Esophagus muscularis mucosa (tissue), 4 donors: ENCODE measurements at regions not wholly inside any gene's neighbourhood (a gene's known extent, or its start where the extent isn't known, plus 50 kb on each side); places are given as distances from the start of the nearest gene placed in this dataset.

Source experiments
- DNase-seq: peaks from one replicate; pipeline ENCODE4 v3.0.0-alpha.2; 2017; ENCODE audit errors: extremely low spot score
- H3K27ac ChIP-seq, 4 donors: fragments of 200-600 bp; sonication (generic); replicated peaks in 1 of 4; 1 replicate in 3 of 4; 2 replicates in 1 of 4; pipeline ENCODE4 v1.5.1; 2016 to 2019; ENCODE audit warnings: mild to moderate bottlenecking in 1 of 4
- H3K27me3 ChIP-seq, 4 donors: fragments of 200-600 bp; sonication (generic); one replicate each; pipeline versions ENCODE4 v1.5.1 to v1.6.0; 2016 to 2019
- H3K36me3 ChIP-seq, 4 donors: fragments of 200-600 bp; sonication (generic); one replicate each; pipeline ENCODE4 v1.5.1; 2016 to 2019
- H3K4me1 ChIP-seq, 4 donors: fragments of 200-600 bp; sonication (generic); one replicate each; pipeline ENCODE4 v1.5.1; 2016 to 2019
- H3K4me3 ChIP-seq, 4 donors: fragments of 200-600 bp; sonication (generic); 1 replicate in 2 of 4; 2 replicates in 2 of 4; pipeline ENCODE4 v1.5.1; 2016 to 2019; ENCODE audit warnings: mild to moderate bottlenecking in 4 of 4, moderate library complexity in 1 of 4
- H3K9me3 ChIP-seq, 4 donors: fragments of 200-600 bp; sonication (generic); 1 replicate in 3 of 4; 2 replicates in 1 of 4; pipeline ENCODE4 v1.5.1; 2016 to 2019
- CTCF ChIP-seq, 3 experiments: fragments of 200-600 bp in 2 of 3; fragments of 450-650 bp in 1 of 3; sonication (generic) in 2 of 3; IDR thresholded peaks; one replicate each; pipeline ENCODE4 v1.5.1; 2017 to 2019; ENCODE audit warnings: antibody characterized with exemption in 3 of 3, mild to moderate bottlenecking in 2 of 3, moderate library complexity in 1 of 3
- EP300 ChIP-seq: sonication (generic); formaldehyde crosslinking; IDR thresholded peaks from one replicate; pipeline ENCODE4 v1.6.1; 2017; ENCODE audit warnings: antibody characterized with exemption
- POLR2A ChIP-seq: fragments of 450-650 bp; IDR thresholded peaks from one replicate; pipeline ENCODE4 v1.6.1; 2017; ENCODE audit warnings: antibody characterized with exemption, moderate library complexity, mild to moderate bottlenecking, low read depth
- POLR2AphosphoS5 ChIP-seq, 2 donors: sonication (generic); formaldehyde crosslinking; IDR thresholded peaks; one replicate each; pipeline ENCODE4 v1.6.1; 2017; ENCODE audit warnings: antibody characterized with exemption in 2 of 2
- WGBS: methylation state at CpG from one replicate; pipeline ENCODE4 v1.1.5; 2018; 5-methylcytosine and 5-hydroxymethylcytosine counted together
- intact Hi-C: fragments of 100-400 bp; cut with DNase I; formaldehyde crosslinking; loops from one replicate; pipeline ENCODE4 v1.15.1; 2023

- peaks cover 0 to 14% (median 0%) of the 10 kb centered on the region in 4 donors for H3K27me3 ChIP-seq
- intact Hi-C loops, result no loop called here
Observed at GRCh38 chr2:236694146-236694888, 124.7 kb downstream of the ACKR3 start.

GRCh38 chr2:236696834-236697233, 127.2 kb downstream of the ACKR3 start:
- H3K9me3 ChIP-seq, result no peaks in the 10 kb centered on the region
- H3K27me3 ChIP-seq, result peaks cover 0 to 14% (median 0%) of the 10 kb centered on the region in 4 donors
- H3K27ac ChIP-seq, result no peak overlapping the region
- intact Hi-C loops, result no loop called here
- no peak overlapping the region for H3K4me3 ChIP-seq
- H3K36me3 ChIP-seq, result no peaks in the 10 kb centered on the region
- WGBS, result 54% methylated on average over 3 of the region's 3 CpGs
- DNase-seq, result no peak
- H3K4me1 ChIP-seq, result no peaks in the 10 kb centered on the region
- no peak for TF ChIP-seq CTCF (IDR thresholded peaks at IDR 0.05)
- TF ChIP-seq EP300, result no peak
- TF ChIP-seq POLR2AphosphoS5 (IDR thresholded peaks at IDR 0.05), result no peak
- no peak for TF ChIP-seq POLR2A

More at GRCh38 chr2:236694146-236694888, 124.7 kb downstream of the ACKR3 start:
- DNase-seq, result no peak
- Histone ChIP-seq H3K4me3 (no peak overlapping the region), H3K9me3 (no peaks in the 10 kb centered on the region), H3K27ac (no peak overlapping the region), H3K4me1 (peaks cover 0 to 1% (median under 1%) of the 10 kb centered on the region in 4 donors), H3K36me3 (no peaks in the 10 kb centered on the region)
- no peak for TF ChIP-seq EP300
- no peak for TF ChIP-seq CTCF (IDR thresholded peaks at IDR 0.05)
- no peak for TF ChIP-seq POLR2AphosphoS5 (IDR thresholded peaks at IDR 0.05)
- TF ChIP-seq POLR2A, result no peak
- WGBS, result 85% methylated on average over 9 of the region's 10 CpGs

- Histone ChIP-seq H3K4me3 (no peak overlapping the region), H3K27me3 (peaks cover 0 to 14% (median 0%) of the 10 kb centered on the region in 4 donors), H3K27ac (no peak overlapping the region), H3K36me3 (no peaks in the 10 kb centered on the region), H3K4me1 (no peaks in the 10 kb centered on the region), H3K9me3 (no peaks in the 10 kb centered on the region)
- TF ChIP-seq CTCF (IDR thresholded peaks at IDR 0.05), result no peak
- no peak for TF ChIP-seq POLR2AphosphoS5 (IDR thresholded peaks at IDR 0.05)
- TF ChIP-seq EP300, result no peak
- TF ChIP-seq POLR2A, result no peak
- no peak for DNase-seq
- WGBS, result 96% methylated on average over 8 of the region's 8 CpGs
- intact Hi-C loops, result no loop called here
Observed at GRCh38 chr2:236698016-236698627, 128.5 kb downstream of the ACKR3 start.

DNA sequence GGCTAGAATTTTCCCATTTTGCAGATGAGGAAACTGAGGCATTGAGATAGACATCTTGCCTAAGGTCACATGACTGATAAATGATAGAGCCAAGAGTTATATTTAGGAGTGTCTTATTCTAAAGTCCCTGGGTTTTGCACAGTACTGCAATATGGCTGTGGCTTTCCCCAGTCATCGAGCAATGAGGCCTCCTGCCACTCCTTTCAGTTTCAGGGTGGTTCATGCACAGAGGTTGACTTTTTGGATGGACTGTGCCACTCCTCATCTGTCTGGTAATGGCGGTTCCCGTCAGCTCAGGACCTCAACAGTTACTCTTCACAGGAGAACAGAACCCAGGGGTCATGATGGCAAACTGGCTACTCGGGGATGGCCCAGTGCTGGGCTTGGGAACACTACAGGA, 131.1 kb downstream of the ACKR3 start:
- Histone ChIP-seq H3K27ac (no peak overlapping the region), H3K36me3 (no peaks in the 10 kb centered on the region), H3K4me3 (no peak overlapping the region), H3K27me3 (no peaks in the 10 kb centered on the region), H3K9me3 (no peaks in the 10 kb centered on the region), H3K4me1 (no peaks in the 10 kb centered on the region)
- no peak for TF ChIP-seq POLR2AphosphoS5 (IDR thresholded peaks at IDR 0.05)
- no peak for DNase-seq
- intact Hi-C loops, result no loop called here
- 92% methylated on average over 4 of the region's 4 CpGs for WGBS

GRCh38 chr2:236702657-236703372, 133.2 kb downstream of the ACKR3 start:
- intact Hi-C loops, result no loop called here
- WGBS, result 86% methylated on average over 14 of the region's 14 CpGs
- H3K36me3 ChIP-seq, result no peaks in the 10 kb centered on the region
- H3K4me1 ChIP-seq, result peaks cover 0 to 3% (median 0%) of the 10 kb centered on the region in 4 donors
- no peak overlapping the region for H3K4me3 ChIP-seq
- no peaks in the 10 kb centered on the region for H3K9me3 ChIP-seq
- no peak overlapping the region for H3K27ac ChIP-seq
- TF ChIP-seq EP300 (no peak), POLR2A (no peak), POLR2AphosphoS5 (IDR thresholded peaks at IDR 0.05) (no peak), CTCF (IDR thresholded peaks at IDR 0.05) (no peak)
- DNase-seq, result no peak
- no peaks in the 10 kb centered on the region for H3K27me3 ChIP-seq
